OCI-LY1 (cell line): ENCODE measurements at regions not wholly inside any gene's neighbourhood (a gene's known extent, or its start where the extent isn't known, plus 50 kb on each side); places are given as distances from the start of the nearest gene placed in this dataset.

Source experiments
- H2AFZ ChIP-seq: fragments of 200-600 bp; sonication (generic), shearing (Covaris generic); 2 replicates; pipeline ENCODE4 v1.6.0; 2014; ENCODE audit warnings: antibody characterized with exemption, mild to moderate bottlenecking, low read length
- H3F3A ChIP-seq: fragments of 200-600 bp; sonication (generic), shearing (Covaris generic); 2 replicates; pipeline ENCODE4 v1.6.0; 2014; ENCODE audit warnings: mild to moderate bottlenecking, antibody characterized with exemption, low read length, moderate library complexity; ENCODE audit not compliant: insufficient read depth
- H3K27ac ChIP-seq: fragments of 200-600 bp; sonication (generic); 2 replicates; pipeline ENCODE4 v1.5.1; 2014; ENCODE audit warnings: low read length, mixed run types, mild to moderate bottlenecking, low read depth; ENCODE audit not compliant: poor library complexity, severe bottlenecking
- H3K27me3 ChIP-seq: fragments of 200-600 bp; sonication (generic); 2 replicates; pipeline ENCODE4 v1.6.0; 2014; ENCODE audit warnings: antibody characterized with exemption, mild to moderate bottlenecking, low read length, moderate library complexity; ENCODE audit not compliant: insufficient read depth
- H3K36me3 ChIP-seq: fragments of 200-600 bp; sonication (generic); 2 replicates; pipeline ENCODE4 v1.6.1; 2014; ENCODE audit warnings: mild to moderate bottlenecking, antibody characterized with exemption, low read length, moderate library complexity, mixed read lengths; ENCODE audit not compliant: insufficient read depth
- H3K4me1 ChIP-seq: fragments of 200-600 bp; sonication (generic); 2 replicates; pipeline ENCODE4 v1.5.1; 2014; ENCODE audit warnings: mild to moderate bottlenecking, low read length, moderate library complexity; ENCODE audit not compliant: insufficient read depth, severe bottlenecking
- H3K4me2 ChIP-seq: fragments of 200-600 bp; sonication (generic), shearing (Covaris generic); 2 replicates; pipeline ENCODE4 v1.6.1; 2014; ENCODE audit warnings: low read length
- H3K4me3 ChIP-seq: fragments of 200-600 bp; sonication (generic); 2 replicates; pipeline ENCODE4 v1.5.1; 2014; ENCODE audit warnings: low read length, low read depth, mild to moderate bottlenecking, mixed read lengths; ENCODE audit not compliant: poor library complexity, severe bottlenecking
- H3K79me2 ChIP-seq: fragments of 200-600 bp; shearing (Covaris generic); 2 replicates; pipeline ENCODE4 v1.6.1; 2016; ENCODE audit warnings: mixed run types, low read length, mixed read lengths; ENCODE audit not compliant: insufficient read depth
- H3K9ac ChIP-seq: fragments of 200-600 bp; sonication (generic), shearing (Covaris generic); 2 replicates; pipeline ENCODE4 v1.6.1; 2014; ENCODE audit warnings: mild to moderate bottlenecking, low read length, mixed read lengths
- H3K9me2 ChIP-seq: fragments of 200-600 bp; sonication (generic), shearing (Covaris generic); 2 replicates; pipeline ENCODE4 v1.6.1; 2014; ENCODE audit warnings: low read depth, mild to moderate bottlenecking, low read length, mixed read lengths
- H3K9me3 ChIP-seq: fragments of 200-600 bp; shearing (Covaris generic); 2 replicates; pipeline ENCODE4 v1.6.1; 2014; ENCODE audit warnings: low read length, mixed read lengths
- H4K20me1 ChIP-seq: fragments of 200-600 bp; sonication (generic), shearing (Covaris generic); 2 replicates; pipeline ENCODE4 v1.6.0; 2016; ENCODE audit warnings: mild to moderate bottlenecking, low read length; ENCODE audit not compliant: insufficient read depth
- CTCF ChIP-seq: fragments of 200-600 bp; sonication (generic), shearing (Covaris generic); IDR thresholded peaks from 2 replicates; pipeline ENCODE4 v1.5.1; 2017; ENCODE audit warnings: mild to moderate bottlenecking, antibody characterized with exemption, low read length, moderate library complexity, mixed read lengths
- EZH2 ChIP-seq: fragments of 200-600 bp; sonication (generic), shearing (Covaris generic); IDR thresholded peaks from 2 replicates; pipeline ENCODE4 v1.8.0; 2017; ENCODE audit warnings: borderline replicate concordance, mixed run types, mild to moderate bottlenecking, antibody characterized with exemption, low read length, moderate library complexity, mixed read lengths

GRCh38 chr2:53183581-53183980 lies 584.0 kb upstream of the CHAC2 start:
- no peak overlapping the region for H3K4me2 ChIP-seq

GRCh38 chr2:53182601-53183000 lies 585.0 kb upstream of the CHAC2 start:
- Histone ChIP-seq H3F3A (no peaks in the 10 kb centered on the region), H3K9me3 (no peaks in the 10 kb centered on the region), H3K79me2 (no peaks in the 10 kb centered on the region), H3K27me3 (no peaks in the 10 kb centered on the region), H3K27ac (no peak overlapping the region), H3K4me1 (no peaks in the 10 kb centered on the region), H3K9me2 (no peaks in the 10 kb centered on the region), H3K36me3 (no peaks in the 10 kb centered on the region), H2AFZ (no peak overlapping the region), H4K20me1 (no peaks in the 10 kb centered on the region), H3K4me3 (no peak overlapping the region), H3K4me2 (no peak overlapping the region), H3K9ac (no peak overlapping the region)
- TF ChIP-seq EZH2 (no peak), CTCF (no peak)

More at GRCh38 chr2:53183581-53183980, 584.0 kb upstream of the CHAC2 start:
- Histone ChIP-seq H3K4me3 (no peak overlapping the region), H3K4me1 (no peaks in the 10 kb centered on the region), H3K27ac (no peak overlapping the region), H3K9ac (no peak overlapping the region), H2AFZ (no peak overlapping the region), H3K9me3 (no peaks in the 10 kb centered on the region), H3K36me3 (no peaks in the 10 kb centered on the region), H3K27me3 (no peaks in the 10 kb centered on the region), H3K79me2 (no peaks in the 10 kb centered on the region), H3F3A (no peaks in the 10 kb centered on the region), H4K20me1 (no peaks in the 10 kb centered on the region), H3K9me2 (no peaks in the 10 kb centered on the region)
- TF ChIP-seq CTCF (no peak), EZH2 (no peak)

- Histone ChIP-seq H3K79me2 (no peaks in the 10 kb centered on the region), H3K27ac (no peak overlapping the region), H3K4me2 (no peak overlapping the region), H3K27me3 (no peaks in the 10 kb centered on the region), H3K9me3 (no peaks in the 10 kb centered on the region), H3K4me3 (no peak overlapping the region), H3F3A (no peaks in the 10 kb centered on the region), H3K4me1 (no peaks in the 10 kb centered on the region), H3K9me2 (no peaks in the 10 kb centered on the region), H3K36me3 (no peaks in the 10 kb centered on the region), H3K9ac (no peak overlapping the region), H4K20me1 (no peaks in the 10 kb centered on the region), H2AFZ (no peak overlapping the region)
- TF ChIP-seq EZH2 (no peak), CTCF (no peak)
Observed at GRCh38 chr2:53181759-53182158, 585.8 kb upstream of the CHAC2 start.
